ENCODE measurements at regions not wholly inside any gene's neighbourhood (a gene's known extent, or its start where the extent isn't known, plus 50 kb on each side); places are given as distances from the start of the nearest gene placed in this dataset.

DNA sequence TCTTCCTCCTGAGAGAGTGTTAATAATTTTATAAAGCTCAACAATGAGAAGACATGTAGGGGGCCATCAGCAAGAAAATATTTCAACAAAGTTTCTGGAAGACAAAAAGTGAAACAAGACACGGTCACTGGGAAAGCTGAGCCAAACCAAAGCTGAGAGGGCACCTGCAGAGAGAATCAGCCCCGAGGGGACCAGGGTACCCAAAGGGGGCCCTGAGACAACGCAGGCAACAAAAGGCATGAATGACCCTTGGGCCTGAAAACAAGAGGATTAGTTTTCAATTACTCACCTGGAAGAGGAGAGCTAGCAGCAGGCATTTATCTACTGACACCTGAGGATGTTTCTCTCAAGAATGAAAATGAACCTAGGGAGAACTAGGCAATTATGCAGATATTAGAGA is 461.2 kb upstream of the MGMT start:
- Histone ChIP-seq H3K4me3 (ENCODE audit: severe bottlenecking) (no peak overlapping the region), H3K9me3 (ENCODE audit: severe bottlenecking) (no peaks in the 10 kb centered on the region), H3K27ac (ENCODE audit: poor library complexity, severe bottlenecking) (no peak overlapping the region), H3K4me1 (ENCODE audit: insufficient read depth, poor library complexity, severe bottlenecking) (no peaks in the 10 kb centered on the region), H3K27me3 (ENCODE audit: insufficient read depth, poor library complexity, severe bottlenecking) (no peaks in the 10 kb centered on the region), H3K36me3 (ENCODE audit: low read depth) (no peaks in the 10 kb centered on the region)
- TF ChIP-seq, protein P1, sequence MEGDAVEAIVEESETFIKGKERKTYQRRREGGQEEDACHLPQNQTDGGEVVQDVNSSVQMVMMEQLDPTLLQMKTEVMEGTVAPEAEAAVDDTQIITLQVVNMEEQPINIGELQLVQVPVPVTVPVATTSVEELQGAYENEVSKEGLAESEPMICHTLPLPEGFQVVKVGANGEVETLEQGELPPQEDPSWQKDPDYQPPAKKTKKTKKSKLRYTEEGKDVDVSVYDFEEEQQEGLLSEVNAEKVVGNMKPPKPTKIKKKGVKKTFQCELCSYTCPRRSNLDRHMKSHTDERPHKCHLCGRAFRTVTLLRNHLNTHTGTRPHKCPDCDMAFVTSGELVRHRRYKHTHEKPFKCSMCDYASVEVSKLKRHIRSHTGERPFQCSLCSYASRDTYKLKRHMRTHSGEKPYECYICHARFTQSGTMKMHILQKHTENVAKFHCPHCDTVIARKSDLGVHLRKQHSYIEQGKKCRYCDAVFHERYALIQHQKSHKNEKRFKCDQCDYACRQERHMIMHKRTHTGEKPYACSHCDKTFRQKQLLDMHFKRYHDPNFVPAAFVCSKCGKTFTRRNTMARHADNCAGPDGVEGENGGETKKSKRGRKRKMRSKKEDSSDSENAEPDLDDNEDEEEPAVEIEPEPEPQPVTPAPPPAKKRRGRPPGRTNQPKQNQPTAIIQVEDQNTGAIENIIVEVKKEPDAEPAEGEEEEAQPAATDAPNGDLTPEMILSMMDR (IDR thresholded peaks at IDR 0.05; ENCODE audit: poor library complexity, severe bottlenecking) = no peak
- no peak for ATAC-seq (ENCODE audit: low read depth)
- no peak for DNase-seq (ENCODE audit: low spot score)

DNA sequence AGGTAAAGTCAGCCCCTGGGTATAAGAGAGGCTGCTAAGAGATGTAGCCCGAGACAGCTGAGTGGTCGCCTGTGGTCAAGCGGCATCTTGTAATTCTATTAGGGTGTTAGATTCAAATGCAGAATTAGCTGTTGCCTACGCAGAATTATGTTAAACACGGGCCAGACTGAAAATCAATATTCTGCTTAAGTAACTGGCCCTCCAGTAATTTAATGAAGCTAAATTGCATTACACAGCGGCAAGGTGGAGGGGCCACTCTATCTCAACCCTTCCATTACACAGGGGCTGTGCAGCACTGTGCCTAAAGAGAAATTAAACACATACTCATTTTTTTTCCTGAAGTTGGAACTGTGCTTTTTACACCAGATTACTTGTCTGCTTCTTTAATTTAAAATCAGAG is 448.5 kb upstream of the MGMT start:
- TF ChIP-seq, protein P1 (IDR thresholded peaks at IDR 0.05; ENCODE audit: poor library complexity, severe bottlenecking) = no peak
- Histone ChIP-seq H3K27ac (ENCODE audit: poor library complexity, severe bottlenecking) (no peak overlapping the region), H3K36me3 (ENCODE audit: low read depth) (no peaks in the 10 kb centered on the region), H3K4me3 (ENCODE audit: severe bottlenecking) (no peak overlapping the region), H3K27me3 (ENCODE audit: insufficient read depth, poor library complexity, severe bottlenecking) (no peaks in the 10 kb centered on the region), H3K4me1 (ENCODE audit: insufficient read depth, poor library complexity, severe bottlenecking) (no peaks in the 10 kb centered on the region), H3K9me3 (ENCODE audit: severe bottlenecking) (no peaks in the 10 kb centered on the region)
- DNase-seq (ENCODE audit: low spot score) (no peak), ATAC-seq (ENCODE audit: low read depth) (no peak)

DNA sequence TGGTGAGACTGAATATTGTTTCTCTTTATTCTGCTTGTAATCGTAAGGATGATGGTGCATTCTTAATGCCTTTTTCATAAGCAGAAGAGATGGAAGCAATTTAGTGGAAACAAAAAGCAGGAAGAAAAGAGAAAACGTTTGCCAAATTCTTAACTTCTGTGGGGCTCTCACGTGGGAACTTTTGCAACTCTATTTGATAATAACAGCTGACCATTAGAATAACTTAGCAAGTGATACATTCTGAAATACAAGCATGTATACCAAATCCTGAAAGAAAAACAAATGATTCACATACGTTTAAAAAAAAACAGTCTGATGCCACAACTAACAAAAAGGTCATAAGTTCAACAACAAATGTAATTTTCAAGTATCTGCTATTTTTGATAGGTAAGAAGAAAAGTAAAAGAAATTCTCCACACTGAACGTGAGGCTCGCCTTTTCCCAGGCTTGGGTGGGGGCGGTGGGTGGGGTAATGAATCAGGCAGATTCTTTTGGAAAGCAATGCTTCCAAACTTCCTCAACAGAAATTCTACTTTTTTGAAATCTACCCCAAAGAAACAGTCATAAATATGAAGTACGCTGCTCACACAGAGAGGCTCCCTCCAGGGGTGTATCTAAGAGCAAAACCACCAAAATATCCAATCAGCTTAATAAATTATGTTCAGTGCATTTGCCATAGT is 446.2 kb upstream of the MGMT start:
- Histone ChIP-seq H3K36me3 (ENCODE audit: low read depth) (no peaks in the 10 kb centered on the region), H3K27me3 (ENCODE audit: insufficient read depth, poor library complexity, severe bottlenecking) (no peaks in the 10 kb centered on the region), H3K4me3 (ENCODE audit: severe bottlenecking) (no peak overlapping the region), H3K27ac (ENCODE audit: poor library complexity, severe bottlenecking) (no peak overlapping the region), H3K9me3 (ENCODE audit: severe bottlenecking) (no peaks in the 10 kb centered on the region), H3K4me1 (ENCODE audit: insufficient read depth, poor library complexity, severe bottlenecking) (no peaks in the 10 kb centered on the region)
- TF ChIP-seq, protein P1 (IDR thresholded peaks at IDR 0.05; ENCODE audit: poor library complexity, severe bottlenecking) = no peak
- no peak for ATAC-seq (ENCODE audit: low read depth)
- DNase-seq (ENCODE audit: low spot score) = no peak

DNA sequence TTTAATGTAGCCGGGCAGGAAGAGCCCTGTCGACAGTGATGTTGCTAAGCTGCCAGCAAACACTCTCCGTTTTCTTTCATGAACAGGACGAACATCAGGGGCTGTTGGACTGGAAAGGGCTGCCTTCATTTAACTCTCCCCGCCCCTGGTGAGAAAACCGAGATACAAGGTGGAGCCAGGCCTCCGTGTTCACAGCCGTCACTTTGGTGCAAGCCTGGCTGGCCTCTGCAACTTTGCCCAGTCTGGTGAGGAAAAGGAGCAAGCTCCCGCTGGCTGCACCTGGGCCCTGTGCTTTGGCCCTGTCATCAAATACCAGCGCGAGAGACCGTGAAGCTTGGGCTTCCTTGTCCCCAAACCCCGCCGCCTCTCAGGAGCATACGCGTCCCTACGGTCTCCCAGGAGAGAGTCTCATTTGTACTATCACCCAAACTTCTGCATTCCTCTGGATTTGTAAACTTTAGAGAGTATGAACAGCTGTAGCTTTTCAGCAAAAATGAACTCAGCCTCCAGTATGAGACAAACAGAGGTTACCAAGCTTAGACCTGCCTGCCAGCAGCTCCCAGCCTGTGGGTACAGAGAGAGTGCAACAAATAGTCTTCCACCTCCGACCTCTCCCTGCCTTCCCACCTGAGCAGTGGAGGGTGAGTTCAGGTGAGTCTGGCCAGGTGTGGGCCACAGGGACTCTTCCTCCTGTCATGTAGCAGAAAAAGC is 445.3 kb upstream of the MGMT start:
- DNase-seq (ENCODE audit: low spot score) (no peak), ATAC-seq (ENCODE audit: low read depth) (no peak)
- Histone ChIP-seq H3K4me1 (ENCODE audit: insufficient read depth, poor library complexity, severe bottlenecking) (no peaks in the 10 kb centered on the region), H3K9me3 (ENCODE audit: severe bottlenecking) (no peaks in the 10 kb centered on the region), H3K27me3 (ENCODE audit: insufficient read depth, poor library complexity, severe bottlenecking) (no peaks in the 10 kb centered on the region), H3K36me3 (ENCODE audit: low read depth) (no peaks in the 10 kb centered on the region), H3K27ac (ENCODE audit: poor library complexity, severe bottlenecking) (no peak overlapping the region), H3K4me3 (ENCODE audit: severe bottlenecking) (no peak overlapping the region)
- TF ChIP-seq, protein P1 (IDR thresholded peaks at IDR 0.05; ENCODE audit: poor library complexity, severe bottlenecking) = no peak

DNA sequence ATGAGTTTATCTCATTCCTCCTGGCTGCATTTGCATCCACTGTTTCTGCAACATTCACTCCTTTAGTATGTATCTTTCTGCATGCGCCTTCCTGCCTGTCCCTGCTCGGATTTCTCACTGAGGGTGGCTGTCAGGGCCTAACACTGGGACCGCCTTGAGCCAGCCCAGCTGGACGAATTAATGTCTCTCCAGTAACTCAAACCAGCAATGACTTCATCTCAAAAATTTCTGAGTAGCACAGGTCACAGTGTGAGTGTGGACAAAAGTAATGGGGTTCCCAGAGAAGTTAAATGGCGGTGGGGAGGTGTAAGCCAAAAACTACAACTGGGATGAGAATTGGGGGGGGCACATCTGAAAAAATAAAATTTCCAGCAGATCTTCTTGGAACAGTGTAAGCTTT is 444.0 kb upstream of the MGMT start:
- DNase-seq (ENCODE audit: low spot score) = no peak
- TF ChIP-seq, protein P1 (IDR thresholded peaks at IDR 0.05; ENCODE audit: poor library complexity, severe bottlenecking) = no peak
- H3K4me3 ChIP-seq (ENCODE audit: severe bottlenecking) = no peak overlapping the region
- no peaks in the 10 kb centered on the region for H3K4me1 ChIP-seq (ENCODE audit: insufficient read depth, poor library complexity, severe bottlenecking)
- peaks cover 5% of the 10 kb centered on the region for H3K27me3 ChIP-seq (ENCODE audit: insufficient read depth, poor library complexity, severe bottlenecking)
- H3K36me3 ChIP-seq (ENCODE audit: low read depth) = no peaks in the 10 kb centered on the region
- no peak overlapping the region for H3K27ac ChIP-seq (ENCODE audit: poor library complexity, severe bottlenecking)
- no peaks in the 10 kb centered on the region for H3K9me3 ChIP-seq (ENCODE audit: severe bottlenecking)
- ATAC-seq (ENCODE audit: low read depth) = no peak

Measured in RWPE2 (cell line).